Lower leg skin (tissue), 4 donors: ENCODE measurements at regions not wholly inside any gene's neighbourhood (a gene's known extent, or its start where the extent isn't known, plus 50 kb on each side); places are given as distances from the start of the nearest gene placed in this dataset.

ENCODE experiments used
- DNase-seq, 2 donors: peaks; one replicate each; pipeline ENCODE4 v3.0.0-alpha.2; 2019; ENCODE audit warnings: low spot score in 2 of 2
- H3K4me3 ChIP-seq: fragments of 200-600 bp; sonication (generic); 2 replicates; pipeline ENCODE4 v1.5.1; 2017; ENCODE audit warnings: mild to moderate bottlenecking, low read depth; ENCODE audit not compliant: poor library complexity, severe bottlenecking
- POLR2A ChIP-seq, 2 donors: fragments of 450-650 bp; IDR thresholded peaks; one replicate each; pipeline ENCODE4 v1.6.1; 2016 to 2017; ENCODE audit warnings: antibody characterized with exemption in 2 of 2, mild to moderate bottlenecking in 1 of 2, moderate library complexity in 1 of 2
- WGBS, 2 donors: methylation state at CpG; one replicate each; pipeline ENCODE4 v1.1.5; 2018; 5-methylcytosine and 5-hydroxymethylcytosine counted together
- intact Hi-C: fragments of 100-400 bp; cut with DNase I; formaldehyde crosslinking; loops from one replicate; pipeline ENCODE4 v1.15.0; 2023; ENCODE audit warnings: low total_unique reads
- TF ChIP-seq, protein P1 (sequence below), 3 donors: fragments of 450-650 bp; IDR thresholded peaks; one replicate each; pipeline ENCODE4 v1.5.1; 2016; ENCODE audit warnings: antibody characterized with exemption in 3 of 3, mild to moderate bottlenecking in 3 of 3, moderate library complexity in 2 of 3

DNA sequence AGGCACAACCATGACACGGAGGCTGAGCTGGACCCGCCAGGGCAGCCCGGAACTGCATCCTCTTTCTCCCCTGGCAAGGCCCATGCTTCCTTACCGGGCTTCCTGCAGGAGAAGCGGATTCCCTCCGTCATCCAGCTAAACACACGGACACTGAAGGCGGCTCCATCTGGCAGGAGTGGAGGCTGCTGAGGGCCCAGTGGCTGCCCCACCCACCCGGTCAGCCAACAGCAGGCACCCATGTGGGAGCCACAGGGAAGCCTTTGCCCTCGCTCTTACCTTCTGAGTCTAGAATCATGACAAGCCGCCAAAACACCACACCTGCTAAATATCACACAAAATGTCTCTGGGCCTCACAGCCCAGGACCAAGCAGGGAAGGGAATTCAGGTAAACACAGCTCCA lies 321.6 kb upstream of the RNF32 start:
- intact Hi-C loops = no loop called here
- H3K4me3 ChIP-seq = no peak overlapping the region
- TF ChIP-seq POLR2A (IDR thresholded peaks at IDR 0.05) = no peak
- TF ChIP-seq, protein P1, sequence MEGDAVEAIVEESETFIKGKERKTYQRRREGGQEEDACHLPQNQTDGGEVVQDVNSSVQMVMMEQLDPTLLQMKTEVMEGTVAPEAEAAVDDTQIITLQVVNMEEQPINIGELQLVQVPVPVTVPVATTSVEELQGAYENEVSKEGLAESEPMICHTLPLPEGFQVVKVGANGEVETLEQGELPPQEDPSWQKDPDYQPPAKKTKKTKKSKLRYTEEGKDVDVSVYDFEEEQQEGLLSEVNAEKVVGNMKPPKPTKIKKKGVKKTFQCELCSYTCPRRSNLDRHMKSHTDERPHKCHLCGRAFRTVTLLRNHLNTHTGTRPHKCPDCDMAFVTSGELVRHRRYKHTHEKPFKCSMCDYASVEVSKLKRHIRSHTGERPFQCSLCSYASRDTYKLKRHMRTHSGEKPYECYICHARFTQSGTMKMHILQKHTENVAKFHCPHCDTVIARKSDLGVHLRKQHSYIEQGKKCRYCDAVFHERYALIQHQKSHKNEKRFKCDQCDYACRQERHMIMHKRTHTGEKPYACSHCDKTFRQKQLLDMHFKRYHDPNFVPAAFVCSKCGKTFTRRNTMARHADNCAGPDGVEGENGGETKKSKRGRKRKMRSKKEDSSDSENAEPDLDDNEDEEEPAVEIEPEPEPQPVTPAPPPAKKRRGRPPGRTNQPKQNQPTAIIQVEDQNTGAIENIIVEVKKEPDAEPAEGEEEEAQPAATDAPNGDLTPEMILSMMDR (IDR thresholded peaks at IDR 0.05) = no peak
- 83 to 91% methylated on average over 6 to 11 of the region's 11 CpGs for WGBS, 2 donors
- no peak for DNase-seq

DNA sequence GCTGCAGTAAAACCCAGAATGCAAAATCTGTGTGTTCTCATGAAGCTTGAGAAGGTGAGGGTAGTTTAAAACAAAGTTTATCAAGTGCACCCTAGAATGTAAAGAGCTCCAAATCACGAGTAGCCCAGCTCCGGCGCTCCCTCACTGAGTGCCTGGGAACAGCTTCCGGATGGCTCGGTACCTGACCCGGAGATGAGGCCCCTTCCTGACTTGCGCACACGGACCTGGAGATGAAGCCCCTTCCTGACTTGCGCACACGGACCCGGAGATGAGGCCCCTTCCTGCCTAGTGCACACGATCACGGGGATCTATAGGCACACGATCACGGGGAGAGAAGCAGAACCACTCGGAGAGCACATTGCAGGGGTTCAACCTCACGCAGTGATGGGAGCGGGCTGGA lies 322.1 kb upstream of the RNF32 start:
- DNase-seq = no peak
- no peak overlapping the region for H3K4me3 ChIP-seq
- intact Hi-C loops = no loop called here
- 88 to 89% methylated on average over 18 of the region's 18 CpGs for WGBS, 2 donors
- TF ChIP-seq, protein P1 (IDR thresholded peaks at IDR 0.05) = no peak
- no peak for TF ChIP-seq POLR2A (IDR thresholded peaks at IDR 0.05)

DNA sequence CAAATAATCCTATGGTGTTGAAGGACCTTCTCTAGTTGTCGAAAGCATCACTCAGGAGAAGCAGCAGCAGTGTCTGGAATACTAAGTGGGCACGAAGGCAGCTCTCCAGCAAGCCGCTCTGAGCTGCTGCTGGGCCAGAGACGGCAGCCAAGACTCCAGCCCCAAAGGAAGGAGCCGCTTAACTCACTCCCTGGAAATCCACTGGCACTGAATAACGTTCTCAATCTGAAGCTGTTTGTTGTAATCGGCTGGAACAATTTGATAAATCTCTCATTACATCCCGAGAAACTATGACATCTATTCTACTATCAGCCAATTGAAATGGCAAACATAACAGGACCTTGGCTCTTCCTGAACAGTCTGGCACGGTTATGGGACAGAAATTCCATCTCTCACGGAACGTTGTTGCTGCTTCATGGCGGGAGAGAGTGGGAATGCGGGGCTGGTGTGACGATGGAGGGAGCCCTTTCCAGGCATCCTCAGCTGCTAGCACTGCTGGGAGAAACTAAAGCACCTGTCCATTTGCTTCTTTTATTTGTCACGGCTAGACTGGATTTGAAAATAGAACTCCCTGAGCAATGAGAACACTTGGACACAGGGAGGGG lies 331.5 kb upstream of the RNF32 start:
- WGBS, 2 donors = 66 to 74% methylated on average over 15 of the region's 15 CpGs
- no peak for DNase-seq
- intact Hi-C loops = no loop called here
- no peak overlapping the region for H3K4me3 ChIP-seq
- TF ChIP-seq, protein P1 (IDR thresholded peaks at IDR 0.05) = no peak
- TF ChIP-seq POLR2A (IDR thresholded peaks at IDR 0.05) = no peak

DNA sequence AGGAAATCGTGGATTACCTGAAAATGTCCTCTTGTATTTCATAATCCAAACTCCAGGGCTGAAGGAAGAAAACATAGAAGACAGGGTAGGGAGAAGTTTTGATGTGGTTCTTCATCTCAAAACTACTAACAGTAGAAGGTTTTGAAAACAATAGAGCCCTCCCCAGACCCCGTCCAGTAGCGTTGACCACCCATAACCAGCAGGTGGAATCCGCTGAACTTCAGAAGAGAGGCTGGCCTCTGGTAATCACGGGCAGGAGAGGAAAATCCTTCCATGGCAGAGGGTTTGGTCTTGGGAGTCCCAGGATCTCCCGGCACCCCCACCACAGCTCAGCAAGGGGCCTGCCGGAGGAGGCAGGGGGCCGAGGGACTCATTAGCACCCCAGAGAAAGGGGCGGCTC lies 333.4 kb upstream of the RNF32 start:
- intact Hi-C loops = no loop called here
- TF ChIP-seq, protein P1 (IDR thresholded peaks at IDR 0.05) = no peak
- TF ChIP-seq POLR2A (IDR thresholded peaks at IDR 0.05) = no peak
- no peak for DNase-seq
- H3K4me3 ChIP-seq = no peak overlapping the region
- 67 to 69% methylated on average over 9 of the region's 9 CpGs for WGBS, 2 donors

DNA sequence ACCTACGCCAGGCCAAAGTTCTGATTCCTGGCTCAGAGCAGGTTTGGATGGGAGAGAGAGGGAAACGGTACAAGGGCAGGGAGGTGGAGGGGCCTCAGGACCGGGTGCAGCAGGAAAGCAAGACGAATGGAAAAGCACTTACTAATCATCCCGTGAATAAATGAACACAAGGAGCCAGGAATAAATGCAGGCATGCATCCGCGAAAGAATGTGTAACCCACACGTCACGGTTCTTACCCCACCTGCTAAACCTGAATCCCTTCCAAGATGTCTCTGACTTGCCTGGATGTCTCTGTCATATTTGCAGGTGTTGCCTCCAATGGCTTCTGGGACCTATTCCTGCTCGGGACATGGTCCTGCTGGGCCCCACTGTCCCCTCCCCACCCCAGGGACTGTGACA lies 335.2 kb upstream of the RNF32 start:
- no peak for TF ChIP-seq POLR2A (IDR thresholded peaks at IDR 0.05)
- TF ChIP-seq, protein P1 (IDR thresholded peaks at IDR 0.05) = no peak
- no peak for DNase-seq
- H3K4me3 ChIP-seq = no peak overlapping the region
- 64 to 73% methylated on average over 10 of the region's 10 CpGs for WGBS, 2 donors
- intact Hi-C loops = no loop called here

DNA sequence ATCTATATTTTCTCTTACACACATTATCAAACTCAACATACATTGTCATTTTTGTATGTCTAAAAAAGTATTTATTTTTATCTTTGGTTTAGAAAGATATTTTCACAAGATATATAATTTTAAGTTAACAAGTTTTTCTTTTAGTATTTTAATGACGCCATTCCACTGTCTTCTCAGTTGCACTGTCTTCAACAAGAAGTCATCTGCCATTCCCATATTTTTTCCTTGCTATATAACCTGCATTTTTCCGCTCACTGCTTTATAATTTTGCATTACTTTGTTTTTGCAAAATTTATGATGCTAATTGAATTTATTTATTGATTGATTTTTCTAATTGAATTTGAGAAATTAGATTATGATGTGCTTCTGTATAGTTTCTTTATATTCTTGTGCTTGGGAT lies 357.8 kb upstream of the RNF32 start:
- intact Hi-C loops = no loop called here
- no peak for DNase-seq
- 63 to 95% methylated on average over 2 of the region's 2 CpGs for WGBS, 2 donors
- TF ChIP-seq, protein P1 (IDR thresholded peaks at IDR 0.05) = no peak
- no peak for TF ChIP-seq POLR2A (IDR thresholded peaks at IDR 0.05)
- no peak overlapping the region for H3K4me3 ChIP-seq
